Activated CD4-positive, CD25-positive, alpha-beta regulatory T cell (primary cell): ENCODE measurements at regions not wholly inside any gene's neighbourhood (a gene's known extent, or its start where the extent isn't known, plus 50 kb on each side); places are given as distances from the start of the nearest gene placed in this dataset.

ENCODE experiments used
- DNase-seq, 4 experiments: peaks; one replicate each; lab custom pipeline; 2025; lab: John Stamatoyannopoulos, UW

DNA sequence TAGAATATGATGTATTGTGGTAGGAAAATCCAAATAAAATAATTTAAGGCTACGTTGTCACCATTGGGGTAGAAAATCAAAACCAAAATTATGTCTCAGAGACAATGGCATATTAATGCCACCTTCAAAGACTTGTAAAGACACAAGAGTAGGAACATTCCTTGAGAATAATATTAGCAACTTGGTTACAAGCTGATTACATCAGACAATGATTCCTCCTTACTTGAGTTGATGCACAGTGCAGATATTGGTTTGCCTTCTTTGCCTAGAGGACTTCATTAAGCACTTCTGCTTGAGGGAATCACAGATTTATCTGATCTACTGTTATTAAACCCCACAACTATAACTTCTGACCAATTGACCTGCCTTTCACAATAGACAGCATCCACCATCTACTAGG, 500.2 kb downstream of the CDH9 start:
- no peak for DNase-seq

DNA sequence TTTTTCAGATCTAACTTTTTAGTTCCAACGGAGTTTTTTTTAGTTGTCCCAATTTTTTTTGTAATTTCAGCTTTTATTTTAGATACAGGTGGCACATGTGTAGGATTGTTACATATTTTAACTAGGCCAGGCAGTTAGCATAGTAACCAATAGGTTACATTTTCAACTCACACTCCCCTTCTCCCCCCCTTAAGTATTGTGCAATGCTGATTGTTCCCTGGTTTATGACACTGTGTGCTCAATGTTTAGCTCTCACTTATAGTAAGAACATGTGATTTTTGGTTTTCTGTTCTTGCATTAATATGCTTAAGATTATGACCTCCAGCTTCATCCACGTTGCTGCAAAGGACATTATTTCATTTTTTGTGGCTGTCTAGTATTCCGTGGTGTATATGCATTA, 503.2 kb downstream of the CDH9 start:
- no peak for DNase-seq

DNA sequence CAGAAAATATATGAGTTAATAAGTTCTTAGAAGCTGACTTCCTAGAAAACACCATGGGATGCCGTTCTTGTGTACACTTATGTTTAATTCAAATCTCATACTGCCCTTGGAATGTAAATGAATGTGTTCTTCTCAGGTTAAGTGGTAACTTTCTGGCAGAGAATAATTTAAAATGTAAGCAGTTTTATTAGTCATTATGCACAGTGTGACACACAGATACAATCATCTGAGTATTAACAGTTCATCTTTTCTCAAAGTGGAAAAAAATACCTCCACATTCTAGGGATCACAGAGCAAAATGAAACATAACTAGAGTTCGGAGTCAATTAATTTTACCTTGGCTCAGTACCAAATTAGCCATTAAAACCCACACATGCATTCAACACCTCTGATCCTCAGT, 508.1 kb downstream of the CDH9 start:
- DNase-seq, result no peak

DNA sequence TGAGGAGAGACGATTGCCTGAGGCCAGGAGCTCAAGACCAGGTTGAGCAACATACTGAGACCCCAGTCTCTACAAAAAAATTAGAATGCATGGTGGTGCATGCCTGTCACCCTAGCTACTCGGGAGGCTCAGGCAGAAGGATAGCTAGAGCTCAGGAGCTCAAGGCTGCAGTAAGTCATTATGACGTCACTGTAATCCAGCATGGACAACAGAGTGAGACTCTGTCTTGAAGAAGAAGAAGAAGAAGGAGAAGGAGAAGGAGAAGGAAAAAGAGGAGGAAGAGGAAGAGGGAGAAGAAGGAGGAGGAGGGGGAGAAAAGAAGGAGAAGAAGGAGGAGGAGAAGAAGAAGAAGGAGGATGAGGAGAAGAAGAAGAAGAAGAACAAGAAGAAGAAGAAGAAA, 519.1 kb downstream of the CDH9 start:
- no peak for DNase-seq

DNA sequence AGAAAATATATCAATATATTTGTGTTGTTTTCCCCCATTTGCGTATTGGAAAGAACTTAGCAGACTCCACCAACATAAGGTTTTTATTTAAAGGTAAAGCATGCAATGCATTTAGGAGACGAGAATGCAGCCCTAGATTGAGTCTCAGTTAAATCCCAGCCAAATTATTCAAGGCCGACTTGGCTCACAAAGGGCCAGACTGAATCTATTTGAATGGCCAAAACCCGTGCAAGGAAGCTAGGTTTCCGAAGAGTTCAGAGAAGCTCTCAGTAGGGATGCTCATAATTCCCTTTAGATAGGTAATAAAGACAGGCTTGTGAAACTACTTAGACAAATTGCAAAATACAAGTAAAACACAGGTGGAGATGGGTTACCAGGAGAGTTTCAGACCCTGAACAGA, 520.3 kb downstream of the CDH9 start:
- DNase-seq, result no peak

DNA sequence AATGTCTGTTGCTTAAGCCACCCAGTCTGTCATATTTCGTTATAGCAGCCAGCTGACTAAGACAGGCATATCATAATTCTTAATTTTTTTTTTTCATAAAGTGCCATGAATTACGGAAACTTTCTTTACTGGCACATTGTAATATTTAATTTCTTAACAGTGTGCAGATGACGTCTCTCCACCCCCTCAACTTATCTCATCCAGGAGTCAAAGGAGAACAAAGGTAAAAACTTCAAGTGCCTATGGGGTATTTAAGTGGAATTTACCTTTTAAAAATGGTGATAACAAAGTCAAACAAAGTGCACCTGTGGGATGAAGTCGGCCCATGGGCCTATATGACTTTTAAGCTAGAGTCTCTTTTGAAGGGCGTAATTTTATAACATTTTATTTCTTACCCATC, 539.4 kb downstream of the CDH9 start:
- no peak for DNase-seq

DNA sequence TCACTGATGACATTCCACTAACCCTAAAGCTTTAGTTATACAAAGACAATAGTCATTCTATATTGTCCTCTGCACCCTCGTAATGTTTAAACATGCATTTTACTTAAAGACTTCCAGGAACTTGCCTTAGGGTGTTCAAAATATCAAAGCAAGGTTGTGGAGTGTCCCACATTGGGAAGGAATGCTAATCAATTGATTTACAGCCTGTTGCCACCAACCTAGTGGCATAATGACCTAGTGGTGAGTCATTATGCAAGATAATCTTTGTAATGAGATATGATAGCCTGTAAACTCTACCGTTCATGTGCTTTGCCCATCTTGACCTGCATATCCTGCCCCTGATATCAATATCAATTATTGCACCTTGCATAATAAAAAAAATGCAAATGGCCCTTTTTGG, 542.9 kb downstream of the CDH9 start:
- no peak for DNase-seq

DNA sequence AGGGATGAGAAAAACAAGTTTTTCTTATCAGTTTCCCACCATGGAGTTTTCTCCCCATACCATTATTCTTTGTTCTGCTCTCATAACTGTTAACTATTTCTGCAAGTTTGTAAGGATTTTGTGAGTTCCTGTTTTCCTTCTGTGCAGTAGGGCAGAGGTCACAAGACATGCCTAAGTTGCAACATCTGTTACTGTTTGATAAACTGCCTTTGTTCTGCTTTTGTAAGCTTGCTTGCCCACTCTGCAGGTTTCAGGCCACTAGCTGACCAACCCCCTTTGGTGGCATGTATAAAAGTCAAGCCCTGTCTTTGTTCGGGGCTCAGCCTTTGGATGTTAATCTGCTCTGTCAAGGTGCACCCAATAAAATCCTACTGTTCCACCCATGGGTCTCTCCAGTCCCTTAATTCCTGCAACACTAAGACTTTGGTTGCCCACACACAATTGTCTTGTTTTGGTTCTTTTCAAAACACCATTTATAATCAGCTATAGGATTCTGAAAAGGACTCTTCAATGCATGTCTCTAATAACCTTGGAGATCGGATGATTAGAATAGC, 545.4 kb downstream of the CDH9 start:
- DNase-seq, result no peak

DNA sequence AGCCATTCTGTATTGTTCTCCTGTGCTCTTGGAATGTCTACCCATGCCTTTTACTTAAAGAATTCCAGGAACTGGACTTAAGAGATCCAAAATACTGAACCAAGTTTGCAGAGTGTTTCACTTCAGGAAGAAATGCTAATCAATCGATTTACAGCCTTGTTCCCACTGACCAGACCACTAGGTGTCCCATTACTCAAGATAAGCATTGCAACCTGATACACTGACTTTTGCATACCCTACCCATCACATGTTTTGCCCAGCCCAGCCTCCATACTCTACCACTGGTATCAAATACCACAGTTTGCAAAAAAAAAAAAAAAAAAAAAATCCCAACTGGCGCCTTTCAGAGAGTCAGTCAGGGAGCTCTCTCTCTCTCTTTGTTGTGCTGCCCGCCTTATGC, 550.8 kb downstream of the CDH9 start:
- no peak for DNase-seq

DNA sequence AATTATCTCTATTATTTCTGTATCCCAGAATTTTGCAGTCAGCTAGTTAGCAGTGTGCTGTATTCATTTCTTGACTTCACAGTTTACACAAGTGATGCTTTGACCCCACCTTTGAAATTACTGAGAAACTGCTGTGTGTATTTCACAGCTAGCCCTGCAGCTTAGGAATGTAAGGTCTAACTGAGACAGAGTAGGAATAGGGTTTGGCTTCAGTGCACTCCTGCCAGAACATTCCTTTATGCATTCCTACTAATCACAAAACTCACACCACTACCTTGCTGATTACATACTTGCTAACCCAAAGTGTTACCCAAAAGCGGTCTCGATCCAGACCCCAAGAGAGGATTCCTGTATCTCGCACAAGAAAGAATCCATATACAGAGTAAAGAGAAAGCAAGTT, 551.8 kb downstream of the CDH9 start:
- DNase-seq, result no peak

DNA sequence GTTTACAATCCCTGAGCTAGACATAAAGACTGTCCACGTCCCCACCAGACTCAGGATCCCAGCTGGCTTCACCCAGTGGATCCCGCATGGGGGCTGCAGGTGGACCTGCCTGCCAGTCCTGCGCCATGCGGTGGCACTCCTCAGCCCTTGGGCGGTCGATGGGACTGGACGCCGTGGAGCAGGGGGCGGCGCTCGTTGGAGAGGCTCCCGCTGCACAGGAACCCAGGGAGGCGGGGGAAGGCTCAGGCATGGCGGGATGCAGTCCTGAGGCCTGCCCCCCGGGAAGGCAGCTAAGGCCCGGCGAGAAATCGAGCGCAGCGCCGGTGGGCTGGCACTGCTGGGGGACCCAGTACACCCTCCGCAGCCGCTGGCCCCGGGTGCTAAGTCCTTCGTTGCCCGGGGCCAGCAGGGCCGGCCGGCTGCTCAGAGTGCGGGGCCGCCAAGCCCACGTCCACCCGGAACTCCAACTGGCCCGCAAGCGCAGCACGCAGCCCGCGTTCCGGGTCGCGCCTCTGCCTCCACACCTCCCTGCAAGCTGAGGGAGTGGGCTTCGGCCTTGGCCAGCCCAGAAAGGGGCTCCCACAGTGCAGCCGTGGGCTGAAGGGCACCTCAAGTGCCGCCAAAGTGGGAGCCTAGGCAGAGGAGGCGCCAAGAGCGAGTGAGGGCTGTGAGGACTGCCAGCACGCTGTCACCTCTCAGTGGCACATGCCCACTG, 553.1 kb downstream of the CDH9 start:
- DNase-seq, result peak in 1 of 4 experiments; percentile 0

DNA sequence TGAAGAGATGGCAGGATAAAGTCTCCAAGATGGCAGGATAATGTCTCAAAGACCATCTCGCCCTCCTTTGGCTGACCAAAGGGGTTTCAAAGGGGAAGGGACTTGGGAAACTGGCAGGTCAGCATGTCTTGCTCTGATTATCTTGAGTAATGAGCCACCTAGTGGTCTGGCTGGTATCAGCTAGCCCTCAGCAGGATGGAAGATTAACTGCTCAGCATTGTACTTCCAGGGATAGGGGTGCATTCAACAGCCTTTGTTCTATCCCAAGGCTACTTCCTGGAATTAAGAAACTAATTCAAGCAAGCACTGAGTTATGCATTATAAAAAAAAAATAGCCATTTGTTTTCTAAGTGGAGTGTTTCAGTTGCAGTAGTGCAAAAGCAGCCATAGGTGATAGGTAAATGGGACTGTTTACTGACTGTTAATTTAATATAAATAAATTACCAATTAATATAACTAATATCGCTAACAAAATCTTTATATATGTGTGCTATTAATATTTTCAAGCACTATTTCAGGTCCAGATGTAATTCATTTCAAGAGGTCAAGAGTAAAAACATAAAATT, 555.5 kb downstream of the CDH9 start:
- no peak for DNase-seq

DNA sequence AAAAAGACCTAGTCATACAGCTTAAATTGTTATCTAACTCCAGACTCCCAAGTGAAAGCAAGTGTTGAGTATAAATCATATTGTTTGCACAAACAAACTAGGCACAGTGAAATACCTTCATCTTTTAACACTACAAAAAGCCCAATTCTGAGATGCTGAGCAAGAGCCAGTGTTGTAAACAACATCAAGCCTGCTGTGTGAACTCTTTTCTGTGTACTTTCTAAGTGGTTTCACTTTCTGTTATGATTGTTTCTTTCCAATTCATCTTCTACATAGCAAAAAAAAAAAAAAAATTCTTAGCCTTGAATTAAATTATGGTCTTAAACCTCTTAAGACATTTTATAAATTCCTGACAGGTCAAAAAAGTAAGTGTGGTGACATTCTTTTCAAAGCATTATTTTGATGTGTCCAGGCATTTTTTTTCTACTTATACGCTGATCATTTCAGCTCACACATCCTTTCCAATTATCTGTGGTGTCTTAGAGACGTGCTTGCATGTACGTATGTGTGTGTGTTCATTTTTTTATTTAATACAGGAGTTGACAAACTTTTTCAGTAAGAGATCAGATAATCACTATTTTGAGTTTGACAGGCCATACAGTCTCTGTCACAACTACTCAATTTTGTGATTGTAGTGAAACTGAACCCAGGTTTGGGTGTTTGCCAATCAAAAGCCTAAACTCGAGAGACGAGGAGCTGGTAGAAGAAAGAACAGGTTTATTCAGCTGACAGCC, 556.1 kb downstream of the CDH9 start:
- no peak for DNase-seq

DNA sequence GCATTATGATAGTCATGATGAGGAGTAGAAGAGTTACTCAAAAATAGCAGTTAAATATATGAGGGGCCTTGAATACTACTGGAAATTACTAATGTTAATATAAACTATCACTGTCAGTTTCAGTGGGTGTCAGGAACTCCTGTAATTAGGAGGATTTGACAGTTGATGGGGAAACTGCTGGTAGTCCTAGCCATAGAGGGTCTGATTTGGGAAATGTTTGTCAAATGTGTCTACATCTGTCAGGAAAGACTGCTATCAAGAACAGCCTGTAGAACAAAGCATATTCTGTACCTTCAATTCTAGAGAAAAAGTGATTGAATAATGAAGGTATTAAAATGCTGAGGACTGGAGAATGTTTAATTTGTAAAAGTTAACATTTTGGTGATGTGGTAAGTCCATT, 567.9 kb downstream of the CDH9 start:
- DNase-seq, result no peak

DNA sequence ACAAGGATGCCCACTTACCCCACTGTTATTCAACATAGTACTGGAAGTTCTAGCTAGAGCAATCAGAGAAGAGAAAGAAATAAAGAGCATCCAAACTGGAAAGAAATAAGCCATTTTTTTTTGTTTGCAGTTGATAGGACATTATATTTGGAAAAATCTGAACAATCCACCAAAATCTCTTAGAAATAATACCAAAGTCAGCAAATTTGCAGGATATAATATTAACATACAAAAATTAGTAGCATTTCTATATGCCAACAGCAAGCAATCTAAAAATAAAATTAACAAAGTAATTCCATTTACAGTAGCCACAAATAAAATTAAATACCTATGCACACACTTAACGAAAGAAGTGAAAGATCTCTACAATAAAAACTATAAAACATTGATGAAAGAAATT, 599.3 kb downstream of the CDH9 start:
- DNase-seq, result no peak

DNA sequence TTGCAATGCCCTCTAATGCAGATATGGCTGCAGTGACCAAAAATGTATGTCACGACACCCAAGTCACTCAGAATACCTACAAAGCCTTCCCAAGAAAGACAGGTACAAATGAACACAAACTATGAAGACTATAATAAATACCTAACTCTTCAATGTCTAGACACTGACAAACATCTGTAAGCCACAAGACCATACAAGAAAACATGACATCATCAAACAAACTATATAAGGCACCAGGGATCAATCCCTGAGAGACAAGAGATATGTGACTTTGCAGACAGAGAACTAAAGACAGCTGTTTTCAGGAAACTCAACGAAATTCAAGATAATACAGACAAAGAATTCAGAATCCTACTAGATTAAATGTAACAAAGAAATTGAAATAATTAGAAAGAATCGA, 603.7 kb downstream of the CDH9 start:
- no peak for DNase-seq

DNA sequence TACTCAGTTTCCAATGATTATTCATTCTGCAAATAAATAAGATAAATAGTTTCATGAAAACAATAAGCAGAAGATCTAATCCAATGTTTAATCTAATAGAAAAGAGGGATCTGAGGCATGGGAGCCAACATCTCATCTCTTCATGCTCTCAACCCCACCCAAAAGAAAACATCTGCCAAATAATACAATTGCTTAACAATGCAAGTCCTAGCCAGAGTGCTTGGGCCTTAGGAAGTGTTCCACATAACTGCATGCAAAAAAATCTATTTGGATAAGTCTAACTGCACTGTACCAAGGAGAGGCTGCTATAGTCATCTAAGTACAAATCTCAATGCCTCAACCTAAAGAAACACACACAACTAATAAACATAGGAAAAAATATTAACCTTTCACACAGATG, 606.0 kb downstream of the CDH9 start:
- no peak for DNase-seq

DNA sequence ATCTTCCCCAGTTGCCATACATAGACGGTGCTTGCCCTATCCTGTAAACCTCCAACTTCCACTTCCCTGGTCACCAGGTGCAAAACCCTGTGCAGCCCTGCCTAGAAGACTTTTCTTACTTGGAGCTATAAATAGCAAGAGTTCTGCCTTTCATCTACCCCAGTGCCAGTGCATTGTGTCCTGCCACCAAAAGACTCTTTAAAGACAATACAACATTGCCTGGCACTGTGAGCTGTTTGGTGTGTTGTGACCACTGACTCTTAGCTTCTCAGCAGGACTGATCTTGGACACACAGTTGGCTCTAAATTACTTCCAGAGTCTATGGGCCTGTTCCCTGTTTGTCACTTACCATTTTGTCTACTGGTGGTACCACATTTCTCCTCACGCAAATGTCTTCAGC, 608.1 kb downstream of the CDH9 start:
- no peak for DNase-seq

DNA sequence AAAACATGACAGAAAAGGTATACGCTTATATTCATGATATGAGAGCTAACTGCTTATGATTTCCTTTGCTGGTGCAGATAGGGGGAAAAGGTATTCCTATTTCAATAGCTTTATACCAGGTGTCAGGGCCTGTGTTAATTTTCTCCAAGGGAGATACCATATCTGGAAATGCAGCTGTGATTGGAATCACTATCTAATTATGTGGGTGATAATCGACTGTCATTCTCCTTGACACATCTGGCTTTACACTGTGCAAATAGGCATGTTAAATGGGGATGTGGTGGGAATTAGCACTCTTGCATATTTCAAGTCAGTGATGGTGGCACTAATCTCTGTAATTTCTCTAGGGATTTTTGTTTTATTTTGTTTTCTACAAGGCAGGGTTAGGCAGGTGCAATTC, 611.1 kb downstream of the CDH9 start:
- DNase-seq, result no peak

DNA sequence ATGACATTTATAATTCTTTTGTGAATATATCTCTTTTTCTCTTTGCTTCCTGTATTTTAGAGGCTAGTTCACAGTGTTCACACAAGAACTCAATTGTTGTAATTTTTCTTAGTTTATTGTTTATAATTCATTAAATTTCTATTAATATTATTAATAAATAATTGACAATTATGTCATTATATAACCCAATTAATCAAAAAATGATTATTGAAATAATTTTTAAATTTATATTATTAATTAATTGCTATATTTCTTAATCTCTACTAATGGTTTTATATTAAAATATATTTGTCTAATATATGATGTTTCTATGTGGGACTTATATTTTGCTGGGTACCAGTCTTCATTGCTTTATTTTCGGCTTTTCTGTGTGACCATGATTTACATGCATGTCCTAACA, 618.4 kb downstream of the CDH9 start:
- no peak for DNase-seq

DNA sequence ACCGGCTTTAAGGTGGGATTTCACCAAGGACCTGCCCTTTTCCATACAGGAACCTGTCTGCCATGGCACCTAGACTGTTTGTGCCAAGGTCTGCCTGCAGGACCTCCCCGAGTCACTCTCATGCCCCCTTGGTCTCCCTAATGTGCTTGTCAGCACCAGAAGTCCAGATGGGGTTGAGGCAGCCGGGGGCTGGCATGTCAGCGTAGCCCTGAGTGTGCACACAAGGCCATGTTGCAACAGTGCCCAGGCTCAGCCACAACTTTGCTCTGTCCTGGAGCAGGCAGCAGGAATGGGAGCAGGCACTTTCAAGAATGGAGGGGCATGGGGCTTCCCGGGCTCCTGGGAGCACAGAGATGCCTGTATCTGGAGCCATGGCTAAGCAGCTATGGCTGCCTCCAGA, 621.5 kb downstream of the CDH9 start:
- no peak for DNase-seq

DNA sequence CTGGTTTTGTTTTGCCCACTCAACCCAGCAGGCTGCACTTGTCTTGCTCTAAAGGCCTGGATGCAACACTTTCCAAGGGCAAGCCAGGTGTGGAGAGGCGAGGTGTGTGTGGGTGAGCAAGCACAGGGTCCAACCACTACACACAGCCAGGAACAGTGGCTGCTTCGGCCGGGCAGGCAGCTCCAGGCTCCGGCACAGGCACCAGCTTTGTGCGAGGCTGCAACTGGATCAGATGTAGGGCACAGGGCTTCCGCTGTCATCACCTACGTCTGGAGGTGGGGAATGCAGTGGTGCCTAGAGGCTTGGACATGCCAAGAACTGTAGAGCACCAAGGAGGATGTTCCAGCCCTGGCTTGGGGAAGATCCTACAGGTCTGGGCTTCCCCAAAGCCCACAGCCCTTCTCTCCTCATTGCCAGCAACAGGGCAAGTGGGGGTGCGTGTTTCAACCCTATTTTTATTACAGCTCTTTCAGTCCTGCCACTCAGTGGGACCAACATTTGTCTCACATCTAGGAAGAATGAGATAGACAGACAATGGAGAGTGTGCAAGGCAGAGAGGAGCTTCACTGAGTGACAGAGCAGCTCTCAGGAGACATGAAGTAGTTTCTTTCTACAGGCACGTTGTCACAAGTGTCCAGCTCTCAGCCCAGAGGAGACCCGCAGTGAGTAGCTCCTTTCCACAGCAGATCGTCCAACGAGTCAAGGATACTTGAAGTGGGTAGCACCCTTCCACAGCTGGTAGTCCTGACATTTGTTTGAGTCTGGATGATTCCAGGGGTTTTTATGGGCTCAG, 622.2 kb downstream of the CDH9 start:
- DNase-seq, result no peak

DNA sequence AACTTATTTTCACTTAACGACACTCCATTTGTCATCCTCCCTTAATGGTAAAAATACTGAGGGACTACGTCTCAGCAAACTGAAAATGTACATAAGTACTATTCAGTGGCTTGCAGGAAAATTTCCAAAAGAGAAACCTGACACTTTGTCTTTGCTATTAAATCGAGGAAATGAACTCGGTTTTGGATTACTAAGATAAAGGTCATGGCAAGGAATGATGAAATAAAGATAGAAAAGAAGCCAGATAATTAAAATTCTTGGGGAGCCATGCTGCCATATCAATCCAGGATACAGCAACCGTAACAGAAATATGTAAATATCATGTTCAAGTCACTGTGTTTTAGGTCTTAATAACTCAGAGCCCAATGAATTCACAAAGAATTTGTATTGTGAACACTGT, 647.8 kb downstream of the CDH9 start:
- no peak for DNase-seq
